Endothelial cell (in vitro differentiated cells): ENCODE measurements at regions not wholly inside any gene's neighbourhood (a gene's known extent, or its start where the extent isn't known, plus 50 kb on each side); places are given as distances from the start of the nearest gene placed in this dataset.

ENCODE experiments used
- DNase-seq: peaks from one replicate; pipeline ENCODE4 v3.0.0; 2021; ENCODE audit warnings: low spot score
- H3K27ac Mint-ChIP-seq: one replicate; pipeline ENCODE4 v1.8.0; 2021; ENCODE audit warnings: mixed read lengths, inconsistent platforms; ENCODE audit not compliant: unreplicated experiment
- H3K27me3 Mint-ChIP-seq: one replicate; pipeline ENCODE4 v1.8.0; 2021; ENCODE audit warnings: mild to moderate bottlenecking, moderate library complexity, mixed read lengths, inconsistent platforms; ENCODE audit not compliant: unreplicated experiment
- H3K36me3 Mint-ChIP-seq: one replicate; pipeline ENCODE4 v1.8.0; 2021; ENCODE audit warnings: mild to moderate bottlenecking, low read depth, mixed read lengths, inconsistent platforms; ENCODE audit not compliant: unreplicated experiment
- H3K4me1 Mint-ChIP-seq: one replicate; pipeline ENCODE4 v1.8.0; 2021; ENCODE audit warnings: mild to moderate bottlenecking, mixed read lengths, inconsistent platforms; ENCODE audit not compliant: unreplicated experiment
- H3K4me3 Mint-ChIP-seq: one replicate; pipeline ENCODE4 v1.8.0; 2021; ENCODE audit warnings: mild to moderate bottlenecking, mixed read lengths, inconsistent platforms; ENCODE audit not compliant: unreplicated experiment
- H3K9me3 Mint-ChIP-seq: one replicate; pipeline ENCODE4 v1.8.0; 2021; ENCODE audit warnings: mixed read lengths, inconsistent platforms; ENCODE audit not compliant: unreplicated experiment
- TF ChIP-seq, protein P1 (sequence below): fragments of 200-600 bp; sonication (generic); IDR thresholded peaks from one replicate; pipeline ENCODE4 v1.5.0; 2021; ENCODE audit warnings: antibody characterized with exemption; ENCODE audit not compliant: unreplicated experiment

DNA sequence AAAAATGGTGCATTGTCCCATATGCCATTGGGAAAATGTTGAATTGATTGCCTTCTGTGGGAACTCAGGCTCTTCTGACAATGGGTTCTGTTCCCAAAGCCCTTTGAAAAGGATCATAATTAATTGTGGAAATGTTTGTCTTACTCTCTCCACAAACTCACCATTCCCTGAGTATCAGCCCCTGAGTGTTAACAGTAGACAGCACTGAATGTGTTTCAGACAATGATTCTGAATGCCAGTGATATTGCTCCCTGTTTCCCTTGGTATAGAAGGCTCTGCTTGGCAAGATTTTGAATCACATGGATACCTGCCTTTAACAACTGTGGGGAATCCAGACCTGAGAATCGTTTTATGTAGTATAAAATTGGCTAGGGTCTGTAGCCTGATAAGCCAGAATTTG lies 1096.8 kb downstream of the ADGRL2 start:
- H3K27me3 Mint-ChIP-seq: peaks cover 7% of the 10 kb centered on the region
- no peaks in the 10 kb centered on the region for H3K9me3 Mint-ChIP-seq
- peaks cover 7% of the 10 kb centered on the region for H3K4me1 Mint-ChIP-seq
- no peak for DNase-seq
- TF ChIP-seq, protein P1, sequence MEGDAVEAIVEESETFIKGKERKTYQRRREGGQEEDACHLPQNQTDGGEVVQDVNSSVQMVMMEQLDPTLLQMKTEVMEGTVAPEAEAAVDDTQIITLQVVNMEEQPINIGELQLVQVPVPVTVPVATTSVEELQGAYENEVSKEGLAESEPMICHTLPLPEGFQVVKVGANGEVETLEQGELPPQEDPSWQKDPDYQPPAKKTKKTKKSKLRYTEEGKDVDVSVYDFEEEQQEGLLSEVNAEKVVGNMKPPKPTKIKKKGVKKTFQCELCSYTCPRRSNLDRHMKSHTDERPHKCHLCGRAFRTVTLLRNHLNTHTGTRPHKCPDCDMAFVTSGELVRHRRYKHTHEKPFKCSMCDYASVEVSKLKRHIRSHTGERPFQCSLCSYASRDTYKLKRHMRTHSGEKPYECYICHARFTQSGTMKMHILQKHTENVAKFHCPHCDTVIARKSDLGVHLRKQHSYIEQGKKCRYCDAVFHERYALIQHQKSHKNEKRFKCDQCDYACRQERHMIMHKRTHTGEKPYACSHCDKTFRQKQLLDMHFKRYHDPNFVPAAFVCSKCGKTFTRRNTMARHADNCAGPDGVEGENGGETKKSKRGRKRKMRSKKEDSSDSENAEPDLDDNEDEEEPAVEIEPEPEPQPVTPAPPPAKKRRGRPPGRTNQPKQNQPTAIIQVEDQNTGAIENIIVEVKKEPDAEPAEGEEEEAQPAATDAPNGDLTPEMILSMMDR: no peak
- no peaks in the 10 kb centered on the region for H3K36me3 Mint-ChIP-seq
- no peak overlapping the region for H3K4me3 Mint-ChIP-seq
- H3K27ac Mint-ChIP-seq: no peak overlapping the region

DNA sequence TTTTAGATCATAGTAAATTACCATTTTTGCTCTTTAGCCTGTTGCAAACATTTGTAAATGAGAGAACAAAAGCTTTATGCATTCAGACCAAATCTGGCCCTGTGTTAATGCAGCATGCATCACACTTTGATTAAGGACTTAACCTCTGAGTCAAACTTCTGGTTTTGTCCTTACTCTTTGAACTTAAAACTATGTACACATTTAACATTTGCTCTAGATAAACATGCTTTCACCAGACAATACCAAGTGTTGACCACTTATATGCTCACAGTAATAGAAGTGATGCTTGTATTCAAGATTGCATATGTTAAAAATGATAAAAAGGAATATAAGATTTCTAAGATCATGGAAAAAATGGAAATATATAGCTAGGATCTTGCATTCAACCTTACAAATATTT lies 1095.3 kb downstream of the ADGRL2 start:
- H3K9me3 Mint-ChIP-seq: no peaks in the 10 kb centered on the region
- DNase-seq: no peak
- TF ChIP-seq, protein P1: no peak
- no peaks in the 10 kb centered on the region for H3K36me3 Mint-ChIP-seq
- peaks cover 4% of the 10 kb centered on the region for H3K4me1 Mint-ChIP-seq
- no peak overlapping the region for H3K4me3 Mint-ChIP-seq
- H3K27ac Mint-ChIP-seq: no peak overlapping the region
- peaks cover 6% of the 10 kb centered on the region for H3K27me3 Mint-ChIP-seq

DNA sequence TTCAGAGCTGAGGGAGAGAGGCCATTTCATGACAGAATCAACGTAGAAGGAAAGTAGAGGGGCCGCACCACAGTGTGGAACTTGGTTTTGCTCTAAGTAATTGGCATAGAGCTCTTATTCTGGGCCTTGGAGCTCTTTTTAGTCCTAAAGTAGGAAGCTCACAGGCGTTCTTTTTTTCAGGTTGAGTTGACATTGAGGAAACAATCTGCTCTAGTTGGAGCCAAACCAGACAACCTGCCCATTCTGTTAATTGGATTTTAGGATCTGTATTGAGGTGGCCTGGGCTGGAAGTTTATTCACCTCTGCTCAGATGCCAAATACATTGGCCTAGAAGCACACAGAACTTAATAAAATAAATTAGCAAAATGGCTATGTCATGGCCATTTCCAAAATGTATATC lies 1093.9 kb downstream of the ADGRL2 start:
- H3K4me3 Mint-ChIP-seq: no peak overlapping the region
- no peak overlapping the region for H3K27ac Mint-ChIP-seq
- H3K4me1 Mint-ChIP-seq: peaks cover 4% of the 10 kb centered on the region
- H3K36me3 Mint-ChIP-seq: no peaks in the 10 kb centered on the region
- DNase-seq: no peak
- no peaks in the 10 kb centered on the region for H3K9me3 Mint-ChIP-seq
- TF ChIP-seq, protein P1: no peak
- H3K27me3 Mint-ChIP-seq: peaks cover 6% of the 10 kb centered on the region

- TF ChIP-seq, protein P1: no peak
- Mint-ChIP-seq H3K4me1 (peaks cover 2% of the 10 kb centered on the region), H3K9me3 (no peaks in the 10 kb centered on the region), H3K27ac (no peak overlapping the region), H3K4me3 (no peak overlapping the region), H3K27me3 (peaks cover 6% of the 10 kb centered on the region), H3K36me3 (no peaks in the 10 kb centered on the region)
- no peak for DNase-seq
Measured at GRCh38 chr1:82893712-82894470, 1093.2 kb downstream of the ADGRL2 start.

- DNase-seq: no peak
- no peaks in the 10 kb centered on the region for H3K27me3 Mint-ChIP-seq
- no peaks in the 10 kb centered on the region for H3K36me3 Mint-ChIP-seq
- peak overlapping the region; percentile 86 for H3K27ac Mint-ChIP-seq
- no peak overlapping the region for H3K4me3 Mint-ChIP-seq
- TF ChIP-seq, protein P1: no peak
- H3K4me1 Mint-ChIP-seq: peaks cover 18% of the 10 kb centered on the region
- H3K9me3 Mint-ChIP-seq: no peaks in the 10 kb centered on the region
Measured at GRCh38 chr1:82880506-82880905, 1079.8 kb downstream of the ADGRL2 start.
